H1 (cell line): ENCODE measurements at regions not wholly inside any gene's neighbourhood (a gene's known extent, or its start where the extent isn't known, plus 50 kb on each side); places are given as distances from the start of the nearest gene placed in this dataset.

ENCODE experiments used
- ASH2L ChIP-seq: fragments of 200-600, 300-600 bp; sonication (generic); IDR thresholded peaks from one replicate; pipeline ENCODE4 v1.7.1; 2017; ENCODE audit warnings: low read length
- CHD7 ChIP-seq: fragments of 300-600 bp; sonication (generic); IDR thresholded peaks from 2 replicates; pipeline ENCODE4 v1.7.1; 2012; ENCODE audit warnings: low read length, moderate library complexity, mild to moderate bottlenecking, inconsistent platforms; ENCODE audit not compliant: insufficient replicate concordance
- FOSL1 ChIP-seq: IDR thresholded peaks from 2 replicates; pipeline ENCODE4 v1.6.1; 2011; ENCODE audit warnings: mild to moderate bottlenecking, low read depth, low read length, moderate library complexity; ENCODE audit not compliant: insufficient read depth
- GTF2F1 ChIP-seq: IDR thresholded peaks from 2 replicates; pipeline ENCODE4 v1.6.1; 2012; ENCODE audit warnings: low read depth, low read length, improper control_type of control experiment, borderline replicate concordance
- JUN ChIP-seq: IDR thresholded peaks from 2 replicates; pipeline ENCODE4 v1.6.1; 2011; ENCODE audit warnings: low read depth, mild to moderate bottlenecking, improper control_type of control experiment, low read length
- KDM1A ChIP-seq: fragments of 200-600, 300-600 bp; sonication (generic); IDR thresholded peaks from 2 replicates; pipeline ENCODE4 v1.7.1; 2016; ENCODE audit warnings: mild to moderate bottlenecking, low read length, borderline replicate concordance
- KDM4A ChIP-seq: IDR thresholded peaks from one replicate; pipeline ENCODE4 v1.7.1; 2012; ENCODE audit warnings: low read depth, mild to moderate bottlenecking, moderate library complexity, low read length, inconsistent platforms; ENCODE audit not compliant: severe bottlenecking
- SP4 ChIP-seq: IDR thresholded peaks from 2 replicates; pipeline ENCODE4 v1.6.1; 2012; ENCODE audit warnings: low read length, inconsistent platforms
- SRF ChIP-seq: IDR thresholded peaks from 2 replicates; pipeline ENCODE4 v1.6.1; 2011; ENCODE audit warnings: mild to moderate bottlenecking, low read depth, low read length, moderate library complexity
- TBP ChIP-seq: IDR thresholded peaks from 2 replicates; pipeline ENCODE4 v1.6.1; 2011; ENCODE audit warnings: low read depth, low read length, improper control_type of control experiment
- USF2 ChIP-seq: IDR thresholded peaks from 2 replicates; pipeline ENCODE4 v1.6.1; 2011; ENCODE audit warnings: low read length, improper control_type of control experiment
- ZNF274 ChIP-seq: IDR thresholded peaks from 2 replicates; pipeline ENCODE4 v1.7.0; 2012; ENCODE audit warnings: low read length, borderline replicate concordance; ENCODE audit errors: extremely low read depth

GRCh38 chr15:62359416-62359815 is 194.3 kb upstream of the C2CD4B start (continued):
- no peak for TF ChIP-seq CHD7
- no peak for TF ChIP-seq GTF2F1
- no peak for TF ChIP-seq USF2
- no peak for TF ChIP-seq KDM4A
- no peak for TF ChIP-seq KDM1A
- TF ChIP-seq SRF, result no peak
- no peak for TF ChIP-seq SP4
- no peak for TF ChIP-seq JUN
- no peak for TF ChIP-seq TBP
- no peak for TF ChIP-seq ASH2L
- TF ChIP-seq ZNF274, result no peak
- TF ChIP-seq FOSL1, result no peak
- TF ChIP-seq, all 59 proteins: peak for 0
